T-helper 1 cell treated with Interleukin-12 subunit alpha and Interleukin-12 subunit beta and Interleukin-4 antibody, amounts not matched to agents 30 μg/mL and 1 μg/mL, for 36 hours (primary cell): ENCODE measurements at regions not wholly inside any gene's neighbourhood (a gene's known extent, or its start where the extent isn't known, plus 50 kb on each side); places are given as distances from the start of the nearest gene placed in this dataset.
"Not testable (repeated sequence)": the region's sequence is repeated elsewhere in the genome, so short reads cannot be mapped to it uniquely, and the experiment has no call there.

Experiments used
- H3K27ac Mint-ChIP-seq: one replicate; pipeline ENCODE4 v1.8.0; 2021; ENCODE audit warnings: mild to moderate bottlenecking, mixed read lengths
- H3K27me3 Mint-ChIP-seq: one replicate; pipeline ENCODE4 v1.8.0; 2021; ENCODE audit warnings: low read depth, mixed read lengths
- H3K36me3 Mint-ChIP-seq: one replicate; pipeline ENCODE4 v1.8.0; 2021; ENCODE audit warnings: low read depth, mixed read lengths
- H3K4me1 Mint-ChIP-seq: one replicate; pipeline ENCODE4 v1.8.0; 2021; ENCODE audit warnings: low read depth, mixed read lengths
- H3K4me3 Mint-ChIP-seq: one replicate; pipeline ENCODE4 v1.8.0; 2021; ENCODE audit warnings: mild to moderate bottlenecking, moderate library complexity, mixed read lengths
- H3K9me3 Mint-ChIP-seq: one replicate; pipeline ENCODE4 v1.8.0; 2021; ENCODE audit warnings: mixed read lengths

GRCh38 chr12:25394025-25394424 lies 143.3 kb upstream of the KRAS start:
- H3K27me3 Mint-ChIP-seq = peaks cover 25% of the 10 kb centered on the region
- H3K36me3 Mint-ChIP-seq = peaks cover 1% of the 10 kb centered on the region
- H3K4me3 Mint-ChIP-seq = no peak overlapping the region
- H3K4me1 Mint-ChIP-seq = peaks cover under 1% of the 10 kb centered on the region
- peaks cover 4% of the 10 kb centered on the region for H3K9me3 Mint-ChIP-seq
- H3K27ac Mint-ChIP-seq = no peak overlapping the region

GRCh38 chr12:25391346-25391745 lies 140.6 kb upstream of the KRAS start:
- Mint-ChIP-seq H3K27me3 (peaks cover 11% of the 10 kb centered on the region), H3K4me1 (peaks cover 23% of the 10 kb centered on the region)
- not testable (repeated sequence) for H3K27ac Mint-ChIP-seq, H3K36me3 Mint-ChIP-seq, H3K4me3 Mint-ChIP-seq, H3K9me3 Mint-ChIP-seq

- peaks cover 4% of the 10 kb centered on the region for H3K9me3 Mint-ChIP-seq
These were observed 137.5 kb upstream of the KRAS start for GRCh38 chr12:25388183-25388582.

GRCh38 chr12:25387732-25388050 lies 137.0 kb upstream of the KRAS start:
- peaks cover 4% of the 10 kb centered on the region for H3K36me3 Mint-ChIP-seq
- H3K9me3 Mint-ChIP-seq = peaks cover 4% of the 10 kb centered on the region
- H3K27ac Mint-ChIP-seq = peak overlapping the region; percentile 92
- no peaks in the 10 kb centered on the region for H3K27me3 Mint-ChIP-seq
- peak overlapping the region; percentile 97 for H3K4me3 Mint-ChIP-seq
- peaks cover 44% of the 10 kb centered on the region for H3K4me1 Mint-ChIP-seq

More at GRCh38 chr12:25388183-25388582, 137.5 kb upstream of the KRAS start:
- H3K36me3 Mint-ChIP-seq = peaks cover 1% of the 10 kb centered on the region
- peaks cover 39% of the 10 kb centered on the region for H3K4me1 Mint-ChIP-seq
- peak overlapping the region; percentile 71 for H3K4me3 Mint-ChIP-seq
- H3K27me3 Mint-ChIP-seq = no peaks in the 10 kb centered on the region
- peak overlapping the region; percentile 92 for H3K27ac Mint-ChIP-seq

- Mint-ChIP-seq H3K27ac (peak overlapping the region; percentile 100), H3K9me3 (peaks cover 4% of the 10 kb centered on the region), H3K27me3 (no peaks in the 10 kb centered on the region), H3K4me1 (peaks cover 50% of the 10 kb centered on the region), H3K36me3 (peaks cover 8% of the 10 kb centered on the region), H3K4me3 (peak overlapping the region; percentile 97)
These were observed 136.4 kb upstream of the KRAS start for GRCh38 chr12:25386831-25387731.

GRCh38 chr12:25384893-25385248 lies 134.1 kb upstream of the KRAS start:
- Mint-ChIP-seq H3K9me3 (peaks cover 3% of the 10 kb centered on the region), H3K36me3 (peaks cover 8% of the 10 kb centered on the region), H3K27ac (peak overlapping the region; percentile 100), H3K4me1 (peaks cover 60% of the 10 kb centered on the region), H3K4me3 (peak overlapping the region; percentile 97), H3K27me3 (no peaks in the 10 kb centered on the region)

- Mint-ChIP-seq H3K27ac (peak overlapping the region; percentile 100), H3K27me3 (no peaks in the 10 kb centered on the region), H3K4me1 (peaks cover 63% of the 10 kb centered on the region), H3K9me3 (no peaks in the 10 kb centered on the region), H3K36me3 (peaks cover 8% of the 10 kb centered on the region), H3K4me3 (peak overlapping the region; percentile 97)
These were observed 133.5 kb upstream of the KRAS start for GRCh38 chr12:25384038-25384892.

- H3K9me3 Mint-ChIP-seq = no peaks in the 10 kb centered on the region
- peaks cover 8% of the 10 kb centered on the region for H3K36me3 Mint-ChIP-seq
- H3K4me3 Mint-ChIP-seq = peak overlapping the region; percentile 87
- no peaks in the 10 kb centered on the region for H3K27me3 Mint-ChIP-seq
- H3K27ac Mint-ChIP-seq = peak overlapping the region; percentile 93
- H3K4me1 Mint-ChIP-seq = peaks cover 58% of the 10 kb centered on the region
These were observed 131.8 kb upstream of the KRAS start for GRCh38 chr12:25382311-25383106.

- Mint-ChIP-seq H3K4me3 (peak overlapping the region; percentile 41), H3K36me3 (peaks cover 7% of the 10 kb centered on the region), H3K9me3 (no peaks in the 10 kb centered on the region), H3K4me1 (peaks cover 57% of the 10 kb centered on the region), H3K27me3 (no peaks in the 10 kb centered on the region), H3K27ac (peak overlapping the region; percentile 85)
These were observed 126.9 kb upstream of the KRAS start for GRCh38 chr12:25377469-25378177.

- Mint-ChIP-seq H3K4me3 (peak overlapping the region; percentile 41), H3K27ac (peak overlapping the region; percentile 85), H3K27me3 (no peaks in the 10 kb centered on the region), H3K4me1 (peaks cover 51% of the 10 kb centered on the region), H3K36me3 (peaks cover 5% of the 10 kb centered on the region), H3K9me3 (no peaks in the 10 kb centered on the region)
These were observed 126.3 kb upstream of the KRAS start for GRCh38 chr12:25376985-25377384.

GRCh38 chr12:25376407-25376806 lies 125.7 kb upstream of the KRAS start:
- Mint-ChIP-seq H3K36me3 (peaks cover 5% of the 10 kb centered on the region), H3K27me3 (no peaks in the 10 kb centered on the region), H3K4me1 (peaks cover 46% of the 10 kb centered on the region), H3K4me3 (no peak overlapping the region), H3K27ac (peak overlapping the region; percentile 32), H3K9me3 (no peaks in the 10 kb centered on the region)

GRCh38 chr12:25372969-25373817 lies 122.5 kb upstream of the KRAS start:
- peaks cover 3% of the 10 kb centered on the region for H3K36me3 Mint-ChIP-seq
- H3K27me3 Mint-ChIP-seq = no peaks in the 10 kb centered on the region
- no peak overlapping the region for H3K4me3 Mint-ChIP-seq
- no peaks in the 10 kb centered on the region for H3K9me3 Mint-ChIP-seq
- H3K27ac Mint-ChIP-seq = peak overlapping the region; percentile 68
- H3K4me1 Mint-ChIP-seq = peaks cover 41% of the 10 kb centered on the region

- H3K4me3 Mint-ChIP-seq = no peak overlapping the region
- no peak overlapping the region for H3K27ac Mint-ChIP-seq
- peaks cover 30% of the 10 kb centered on the region for H3K4me1 Mint-ChIP-seq
- H3K9me3 Mint-ChIP-seq = no peaks in the 10 kb centered on the region
- peaks cover 3% of the 10 kb centered on the region for H3K36me3 Mint-ChIP-seq
- H3K27me3 Mint-ChIP-seq = no peaks in the 10 kb centered on the region
These were observed 121.3 kb upstream of the KRAS start for GRCh38 chr12:25372002-25372401.
